HL-60 (cell line): ENCODE measurements at regions not wholly inside any gene's neighbourhood (a gene's known extent, or its start where the extent isn't known, plus 50 kb on each side); places are given as distances from the start of the nearest gene placed in this dataset.

Experiments used
- CTCF ChIP-seq: IDR thresholded peaks from one replicate; pipeline ENCODE4 v1.5.1; 2011; ENCODE audit warnings: low read length, control low read depth, inconsistent platforms; ENCODE audit not compliant: insufficient read depth
- REST ChIP-seq: IDR thresholded peaks from 2 replicates; pipeline ENCODE4 v1.6.1; 2012; ENCODE audit warnings: low read depth; ENCODE audit not compliant: insufficient replicate concordance

GRCh38 chr7:68441645-68442044 lies 1156.6 kb upstream of the AUTS2 start:
- TF ChIP-seq CTCF: no peak
- no peak for TF ChIP-seq REST
